NT2/D1 (cell line): ENCODE measurements at regions not wholly inside any gene's neighbourhood (a gene's known extent, or its start where the extent isn't known, plus 50 kb on each side); places are given as distances from the start of the nearest gene placed in this dataset.
"Not testable (repeated sequence)": the region's sequence is repeated elsewhere in the genome, so short reads cannot be mapped to it uniquely, and the experiment has no call there.

ENCODE experiments used
- DNase-seq: peaks from one replicate; pipeline ENCODE4 v3.0.0-alpha.2; 2011; ENCODE audit warnings: low read depth, low spot score
- H3K27me3 ChIP-seq: 2 replicates; pipeline ENCODE4 v1.6.0; 2011; ENCODE audit warnings: mild to moderate bottlenecking; ENCODE audit not compliant: insufficient read length, insufficient read depth
- H3K36me3 ChIP-seq: 2 replicates; pipeline ENCODE4 v1.6.1; 2011; ENCODE audit warnings: mild to moderate bottlenecking, low read length, mixed read lengths; ENCODE audit not compliant: insufficient read depth, insufficient read length
- H3K4me1 ChIP-seq: 2 replicates; pipeline ENCODE4 v1.5.1; 2011; ENCODE audit not compliant: insufficient read depth, insufficient read length
- H3K4me3 ChIP-seq: 2 replicates; pipeline ENCODE4 v1.5.1; 2011; ENCODE audit warnings: low read depth; ENCODE audit not compliant: insufficient read length
- H3K9ac ChIP-seq: 2 replicates; pipeline ENCODE4 v1.6.0; 2011; ENCODE audit warnings: low read depth; ENCODE audit not compliant: insufficient read length
- H3K9me3 ChIP-seq: 2 replicates; pipeline ENCODE4 v1.5.1; 2011; ENCODE audit warnings: mild to moderate bottlenecking, low read length; ENCODE audit not compliant: insufficient read depth
- SUZ12 ChIP-seq: IDR thresholded peaks from 2 replicates; pipeline ENCODE4 v1.6.1; 2011; ENCODE audit not compliant: insufficient read length, insufficient read depth; ENCODE audit errors: extremely low read depth
- YY1 ChIP-seq: IDR thresholded peaks from 2 replicates; pipeline ENCODE4 v1.6.1; 2011; ENCODE audit not compliant: insufficient read length, insufficient read depth
- ZNF274 ChIP-seq: IDR thresholded peaks from 2 replicates; pipeline ENCODE4 v1.6.1; 2011; ENCODE audit warnings: mild to moderate bottlenecking, low read depth, low read length

GRCh38 chr3:115401851-115402501 is 221.3 kb upstream of the GAP43 start:
- no peaks in the 10 kb centered on the region for H3K36me3 ChIP-seq
- no peak overlapping the region for H3K4me3 ChIP-seq
- TF ChIP-seq YY1 (no peak), ZNF274 (no peak), SUZ12 (no peak)
- H3K27me3 ChIP-seq: no peaks in the 10 kb centered on the region
- no peaks in the 10 kb centered on the region for H3K9me3 ChIP-seq
- no peaks in the 10 kb centered on the region for H3K4me1 ChIP-seq
- DNase-seq: no peak
- H3K9ac ChIP-seq: no peak overlapping the region

- TF ChIP-seq SUZ12 (no peak), ZNF274 (no peak), YY1 (no peak)
- no peak overlapping the region for H3K9ac ChIP-seq
Measured at GRCh38 chr3:115402651-115403050, 220.7 kb upstream of the GAP43 start.

GRCh38 chr3:115403786-115404185 is 219.5 kb upstream of the GAP43 start:
- Histone ChIP-seq H3K27me3 (no peaks in the 10 kb centered on the region), H3K4me3 (no peak overlapping the region), H3K4me1 (no peaks in the 10 kb centered on the region), H3K9me3 (no peaks in the 10 kb centered on the region), H3K9ac (no peak overlapping the region), H3K36me3 (no peaks in the 10 kb centered on the region)
- DNase-seq: no peak
- TF ChIP-seq ZNF274 (no peak), SUZ12 (no peak), YY1 (no peak)

More at GRCh38 chr3:115402651-115403050, 220.7 kb upstream of the GAP43 start:
- no peaks in the 10 kb centered on the region for H3K27me3 ChIP-seq
- no peaks in the 10 kb centered on the region for H3K9me3 ChIP-seq
- no peak overlapping the region for H3K4me3 ChIP-seq
- DNase-seq: no peak
- H3K4me1 ChIP-seq: no peaks in the 10 kb centered on the region
- no peaks in the 10 kb centered on the region for H3K36me3 ChIP-seq

- Histone ChIP-seq H3K9me3 (no peaks in the 10 kb centered on the region), H3K9ac (no peak overlapping the region), H3K27me3 (no peaks in the 10 kb centered on the region), H3K4me3 (no peak overlapping the region), H3K36me3 (no peaks in the 10 kb centered on the region), H3K4me1 (no peaks in the 10 kb centered on the region)
- TF ChIP-seq SUZ12 (no peak), YY1 (no peak), ZNF274 (no peak)
- DNase-seq: no peak
Measured at GRCh38 chr3:115409596-115409995, 213.7 kb upstream of the GAP43 start.

- H3K9me3 ChIP-seq, DNase-seq, H3K4me3 ChIP-seq, H3K4me1 ChIP-seq, H3K27me3 ChIP-seq, H3K9ac ChIP-seq, H3K36me3 ChIP-seq: not testable (repeated sequence)
Measured at GRCh38 chr3:115414610-115415009, 208.7 kb upstream of the GAP43 start.

GRCh38 chr3:115415246-115415996 is 207.9 kb upstream of the GAP43 start:
- Histone ChIP-seq H3K4me1 (no peaks in the 10 kb centered on the region), H3K4me3 (no peak overlapping the region), H3K9me3 (no peaks in the 10 kb centered on the region), H3K9ac (no peak overlapping the region), H3K27me3 (no peaks in the 10 kb centered on the region), H3K36me3 (no peaks in the 10 kb centered on the region)
- TF ChIP-seq ZNF274 (no peak), SUZ12 (no peak), YY1 (no peak)
- no peak for DNase-seq

GRCh38 chr3:115418583-115418982 is 204.7 kb upstream of the GAP43 start:
- no peaks in the 10 kb centered on the region for H3K9me3 ChIP-seq
- H3K4me1 ChIP-seq: no peaks in the 10 kb centered on the region
- no peaks in the 10 kb centered on the region for H3K27me3 ChIP-seq
- H3K9ac ChIP-seq: no peak overlapping the region
- no peak for TF ChIP-seq YY1
- TF ChIP-seq SUZ12: no peak
- TF ChIP-seq ZNF274: no peak
- no peak overlapping the region for H3K4me3 ChIP-seq
- H3K36me3 ChIP-seq: no peaks in the 10 kb centered on the region
- DNase-seq: no peak
